HG02571 (cell line): ENCODE measurements at regions not wholly inside any gene's neighbourhood (a gene's known extent, or its start where the extent isn't known, plus 50 kb on each side); places are given as distances from the start of the nearest gene placed in this dataset.
"Not testable (repeated sequence)": the region's sequence is repeated elsewhere in the genome, so short reads cannot be mapped to it uniquely, and the experiment has no call there.

Experiments used
- ATAC-seq: cut with Tn5 transposase; IDR thresholded peaks from one replicate; pipeline ENCODE4 v1.9.1; 2021; ENCODE audit warnings: mild to moderate bottlenecking, moderate library complexity; ENCODE audit not compliant: unreplicated experiment

DNA sequence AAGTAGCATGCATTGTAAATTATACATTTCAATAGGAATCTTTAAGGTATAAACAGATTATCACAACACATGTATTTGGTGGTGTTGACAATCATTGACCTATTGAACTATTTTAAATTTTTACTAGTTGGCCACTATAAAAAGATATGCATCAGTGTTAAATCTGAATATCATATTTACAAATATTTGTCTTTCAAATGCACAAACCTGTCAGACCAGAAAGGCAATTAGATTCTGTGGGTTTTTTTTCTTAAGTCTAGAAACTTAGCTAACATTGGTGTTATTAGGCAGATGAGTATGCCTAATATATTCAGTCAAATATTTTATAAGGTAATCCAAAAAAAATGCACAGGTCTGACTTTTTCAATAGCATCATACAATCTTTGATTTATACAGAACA, 241.4 kb upstream of the DGKB start:
- no peak for ATAC-seq

- no peak for ATAC-seq
Observed at GRCh38 chr7:15143121-15143520, 240.6 kb upstream of the DGKB start.

DNA sequence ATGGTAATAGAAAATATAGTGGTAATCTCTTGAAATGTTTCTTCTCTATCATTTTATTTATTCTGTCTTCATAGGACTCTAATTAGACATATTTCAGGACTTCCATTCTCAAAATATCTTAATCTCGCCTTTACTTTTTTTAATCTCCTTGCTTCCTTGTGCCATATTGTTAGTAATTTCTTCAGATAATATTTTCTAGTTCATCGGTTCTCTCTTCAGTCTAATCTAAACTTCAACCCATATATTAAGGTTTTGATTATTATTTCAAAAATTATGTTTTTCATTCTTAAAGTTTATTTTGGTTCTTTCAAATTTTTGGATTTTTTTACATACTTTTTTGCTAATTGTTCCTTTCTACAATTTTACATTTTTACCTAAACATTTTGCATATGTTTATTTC, 237.9 kb upstream of the DGKB start:
- no peak for ATAC-seq

DNA sequence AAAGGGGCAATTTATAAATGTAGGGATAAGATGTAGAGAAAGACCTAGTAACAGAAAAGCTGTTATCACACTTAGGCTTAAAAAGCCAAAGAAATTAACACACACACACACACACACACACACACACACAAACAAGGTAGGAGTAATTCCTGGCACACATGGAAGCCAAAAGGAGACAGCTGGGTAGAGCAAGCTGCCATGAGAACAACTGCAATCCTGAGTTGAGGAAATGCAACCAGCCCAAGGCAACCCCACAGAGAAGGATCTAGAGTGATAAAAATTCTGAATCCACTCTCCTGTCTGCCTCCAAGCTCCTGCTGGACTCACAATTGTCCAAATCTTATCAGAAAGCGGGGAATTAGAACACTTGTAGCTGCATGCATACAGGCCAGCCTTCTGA, 229.1 kb upstream of the DGKB start:
- ATAC-seq: no peak

DNA sequence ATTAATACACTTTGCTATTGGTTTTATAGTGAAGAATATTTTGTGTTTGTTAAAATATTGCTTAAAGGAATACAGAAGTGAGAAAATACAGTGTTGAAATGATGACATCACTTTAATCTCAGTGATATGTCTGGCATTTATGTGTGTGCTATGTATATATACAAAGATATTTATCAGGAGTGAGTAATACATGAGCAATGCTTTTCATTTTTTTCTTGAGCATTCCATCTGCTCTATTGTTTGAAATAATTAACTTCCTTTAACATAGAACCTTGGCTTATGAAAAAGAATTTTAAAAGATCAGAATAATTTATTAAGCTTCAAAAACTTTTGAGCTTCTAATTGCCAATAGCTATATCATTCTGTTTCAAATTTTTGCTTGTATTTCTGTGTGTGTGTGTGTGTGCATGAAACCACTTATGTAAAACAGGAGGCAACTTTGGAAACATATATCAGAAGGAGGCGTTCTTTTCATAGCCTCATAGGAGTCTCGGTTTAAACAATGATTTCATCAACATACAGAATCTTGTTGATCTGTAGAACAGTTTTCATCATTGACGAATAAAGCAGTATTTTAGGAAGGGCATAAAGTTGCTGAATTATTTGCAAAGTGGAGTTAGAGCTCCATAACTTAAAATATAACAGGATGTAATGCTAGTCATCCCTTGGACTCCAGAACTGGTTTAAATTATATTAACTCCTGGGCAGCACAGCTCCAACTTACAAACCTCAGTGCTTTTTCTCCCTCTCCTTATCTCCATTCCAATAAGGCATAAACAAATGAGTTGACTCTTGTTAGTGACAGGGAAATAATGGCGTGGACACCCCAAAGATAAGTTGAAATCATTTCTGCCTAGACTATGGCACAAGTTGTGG, 228.4 kb upstream of the DGKB start:
- ATAC-seq: no peak

- ATAC-seq: no peak
Observed at GRCh38 chr7:15128716-15129115, 226.2 kb upstream of the DGKB start.

- not testable (repeated sequence) for ATAC-seq
Observed at GRCh38 chr7:15126653-15127052, 224.1 kb upstream of the DGKB start.

- no peak for ATAC-seq
Observed at GRCh38 chr7:15123901-15124300, 221.3 kb upstream of the DGKB start.

DNA sequence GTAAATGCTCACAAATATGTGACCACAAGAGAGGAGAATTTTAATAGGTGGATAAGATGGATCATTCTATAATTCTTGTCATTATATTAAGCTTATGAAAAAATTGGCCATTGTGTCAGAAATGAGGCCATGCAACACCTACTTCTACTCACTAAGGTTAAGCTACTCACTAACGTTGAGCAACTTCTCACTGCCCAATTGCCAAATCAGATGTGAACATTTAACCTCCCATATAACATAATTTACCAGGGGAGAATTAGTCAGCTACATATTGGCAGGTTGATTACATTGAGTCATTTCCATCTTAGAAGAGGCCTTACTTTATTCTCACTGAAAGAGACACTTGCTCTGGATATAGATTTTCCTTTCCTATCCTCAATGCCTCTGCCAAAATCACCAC, 211.2 kb upstream of the DGKB start:
- ATAC-seq: no peak

- ATAC-seq: no peak
Observed at GRCh38 chr7:15105711-15106110, 203.2 kb upstream of the DGKB start.

DNA sequence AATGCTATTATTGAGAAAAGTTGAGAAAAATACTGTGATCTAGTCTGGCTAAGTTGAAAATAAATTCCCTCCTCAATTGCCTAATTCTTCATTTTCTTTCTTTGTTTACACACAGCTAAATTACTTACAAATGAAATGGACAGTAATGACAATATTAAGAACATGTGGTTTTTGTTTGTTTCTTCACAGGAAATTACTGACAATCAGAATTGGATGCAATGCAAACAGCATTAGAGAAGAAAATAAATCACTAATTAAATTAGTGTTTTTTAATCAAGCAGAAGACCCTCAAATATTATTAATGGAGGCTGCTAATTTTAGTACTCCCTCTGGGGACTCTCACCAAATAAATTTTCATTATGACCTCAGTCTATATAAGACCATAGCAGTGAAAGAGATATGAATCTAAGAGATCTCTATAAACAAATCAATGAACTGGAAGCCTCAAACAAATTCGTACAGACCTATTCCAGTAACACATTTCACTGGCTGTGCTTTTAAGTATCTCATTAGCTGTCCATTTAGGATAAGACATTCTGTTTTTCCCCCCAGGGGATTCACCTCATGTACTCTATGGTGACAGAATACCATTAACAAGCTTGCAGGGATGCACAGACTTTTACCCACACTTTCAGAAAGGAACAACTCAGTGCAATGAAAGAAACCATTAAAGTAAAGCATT, 202.0 kb upstream of the DGKB start:
- no peak for ATAC-seq

DNA sequence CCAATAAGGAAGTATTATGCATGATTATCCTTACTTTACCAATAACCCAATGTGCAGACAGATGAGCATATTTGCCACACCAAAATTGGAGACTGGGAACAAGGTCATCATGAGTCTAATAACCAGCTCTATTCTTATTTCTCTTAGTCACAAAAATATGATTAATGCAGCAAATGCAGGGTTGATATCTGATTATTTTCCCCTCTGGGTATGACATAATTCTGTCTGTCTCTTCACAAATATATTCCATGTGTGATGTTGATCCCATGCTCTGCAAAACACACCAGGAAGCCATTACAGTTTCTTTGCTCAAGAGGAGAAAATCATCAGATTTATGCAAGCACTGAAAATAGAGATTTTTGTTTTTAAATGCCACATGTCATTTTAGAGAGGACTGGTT, 196.5 kb upstream of the DGKB start:
- no peak for ATAC-seq

DNA sequence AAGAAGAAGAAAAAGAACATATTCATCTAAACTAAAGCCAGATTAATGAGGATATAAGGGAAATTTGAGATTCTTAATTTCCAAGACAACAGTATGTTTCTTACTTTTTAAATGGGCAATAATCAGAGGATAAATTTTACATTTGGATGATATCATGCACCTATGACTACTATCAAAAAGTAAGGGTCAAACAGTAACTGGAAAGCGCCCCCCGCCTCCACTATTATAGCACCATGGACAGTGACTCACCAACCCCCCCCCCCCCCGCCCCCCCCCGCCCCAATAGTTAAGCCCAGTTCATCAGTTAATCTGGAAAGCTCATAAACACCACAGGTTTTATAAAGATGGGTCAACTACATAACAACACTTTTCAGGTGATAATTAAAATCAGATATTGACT, 194.3 kb upstream of the DGKB start:
- no peak for ATAC-seq

DNA sequence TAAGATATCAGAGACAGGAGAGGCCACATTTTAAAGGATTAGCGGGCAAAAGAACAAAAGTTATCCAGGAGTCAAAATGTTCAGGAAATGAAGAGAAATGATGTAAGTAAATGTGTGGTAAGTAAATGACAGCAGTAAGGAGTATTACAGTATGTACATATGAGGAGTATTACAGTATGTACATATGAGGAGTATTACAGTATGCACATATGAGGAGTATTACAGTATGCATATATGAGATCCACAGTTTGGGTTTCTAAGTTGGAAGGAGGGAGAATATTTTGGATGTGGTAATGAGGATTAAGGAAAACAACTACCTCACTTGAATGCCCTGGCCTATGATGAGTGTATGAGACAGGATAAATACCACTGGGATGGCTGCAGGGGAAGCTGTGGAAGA, 192.4 kb upstream of the DGKB start:
- ATAC-seq: no peak

GRCh38 chr7:15087771-15088170, 185.2 kb upstream of the DGKB start:
- no peak for ATAC-seq

DNA sequence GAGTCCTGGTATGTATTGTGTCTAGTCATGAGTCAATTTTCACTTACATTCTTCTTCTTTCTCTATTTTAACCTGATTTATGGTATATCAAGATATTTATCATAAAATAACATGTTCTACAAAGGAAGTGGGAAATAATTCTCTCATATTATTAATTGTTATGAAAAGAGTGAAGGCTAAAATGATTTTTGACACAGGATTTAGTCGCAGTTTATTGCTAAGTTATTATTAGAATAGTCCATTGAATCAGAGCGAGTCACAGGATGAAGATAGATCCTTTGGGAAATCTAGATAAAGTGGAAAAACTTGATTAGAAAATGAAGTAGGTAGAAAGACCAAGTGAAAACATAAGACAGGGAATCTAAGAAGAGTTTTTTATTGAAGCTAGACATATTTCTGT, 184.3 kb upstream of the DGKB start:
- no peak for ATAC-seq

- no peak for ATAC-seq
Observed at GRCh38 chr7:15086131-15086611, 183.6 kb upstream of the DGKB start.

GRCh38 chr7:15085366-15085765, 182.8 kb upstream of the DGKB start:
- no peak for ATAC-seq

GRCh38 chr7:15084368-15084767, 181.8 kb upstream of the DGKB start:
- ATAC-seq: no peak

GRCh38 chr7:15081891-15082290, 179.3 kb upstream of the DGKB start:
- no peak for ATAC-seq

DNA sequence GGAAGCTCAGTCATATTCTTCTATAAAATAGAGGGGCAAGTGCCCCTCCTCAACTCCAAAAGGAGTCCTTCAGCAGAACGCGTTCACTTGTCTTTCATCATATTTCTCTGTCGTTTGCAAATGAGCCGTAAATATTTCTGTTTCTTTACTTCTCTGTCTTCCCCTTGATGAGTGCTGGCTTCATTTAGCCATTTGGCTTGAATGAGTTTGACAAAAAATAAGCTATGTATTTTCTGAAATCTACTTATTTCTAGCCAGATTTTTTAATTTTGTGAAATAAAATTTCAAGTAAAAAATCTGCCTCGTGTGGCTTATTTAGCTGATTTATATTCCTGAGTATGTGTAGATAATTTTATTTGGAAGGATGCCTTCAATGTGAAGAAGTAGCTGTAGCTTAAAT, 170.8 kb upstream of the DGKB start:
- ATAC-seq: no peak

DNA sequence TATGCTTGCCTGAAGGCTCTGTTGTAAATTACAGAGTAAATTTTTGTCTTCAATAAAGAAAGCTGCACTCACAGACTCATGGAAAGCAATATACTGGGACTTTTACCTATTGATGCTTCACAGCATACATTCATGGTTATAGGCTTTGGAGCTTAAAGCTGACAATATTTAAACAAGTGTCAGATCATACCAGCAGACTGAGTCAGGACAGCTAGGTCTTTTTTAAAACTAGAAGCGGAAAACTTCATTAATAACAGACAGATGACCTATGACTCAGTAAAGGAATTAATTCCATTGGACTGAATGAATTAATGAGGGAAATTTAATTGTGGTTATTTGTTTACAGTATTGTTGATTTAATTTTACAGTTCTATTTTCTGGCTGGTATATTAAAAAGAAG, 165.8 kb upstream of the DGKB start:
- ATAC-seq: no peak
